PC-3 (cell line): ENCODE measurements at regions not wholly inside any gene's neighbourhood (a gene's known extent, or its start where the extent isn't known, plus 50 kb on each side); places are given as distances from the start of the nearest gene placed in this dataset.

Source experiments
- ATAC-seq: fragments of 200-7000 bp; cut with Tn5 transposase; 2 replicates; pipeline ENCODE4 v1.9.1; 2020; ENCODE audit warnings: mild to moderate bottlenecking, moderate library complexity
- BruUV-seq: library from RNA; stranded (reverse); fragments of 400-500 nt; replicated peaks from 2 replicates; lab custom pipeline; 2021; lab: Mats Ljungman, UMichigan
- CTCF ChIA-PET: fragments of 300-600 bp; sonication (Branson Sonifier 250); formaldehyde crosslinking; loops from one replicate; lab custom pipeline; 2022; ENCODE audit warnings: antibody characterized with exemption; lab: Charles Lee
- POLR2A ChIA-PET: fragments of 300-600 bp; sonication (Branson Sonifier 250); formaldehyde crosslinking; loops from one replicate; lab custom pipeline; 2022; ENCODE audit warnings: antibody characterized with exemption; ENCODE audit not compliant: unreplicated experiment; lab: Charles Lee
- DNase-seq: peaks from one replicate; pipeline ENCODE4 v3.0.0-alpha.2; 2015
- H2AFZ ChIP-seq: fragments of 300-600 bp; sonication (generic); 2 replicates; pipeline ENCODE4 v1.6.0; 2016; ENCODE audit warnings: antibody characterized with exemption, low read length
- H3F3A ChIP-seq: fragments of 300-600 bp; sonication (generic); one replicate; pipeline ENCODE4 v1.6.0; 2017; ENCODE audit warnings: antibody characterized with exemption, low read length, control low read depth, mild to moderate bottlenecking; ENCODE audit not compliant: unreplicated experiment
- H3K27ac ChIP-seq: fragments of 300-600 bp; sonication (generic); 2 replicates; pipeline ENCODE4 v1.5.1; 2016; ENCODE audit warnings: mild to moderate bottlenecking, low read length
- H3K27me3 ChIP-seq: fragments of 300-600 bp; sonication (generic); 2 replicates; pipeline ENCODE4 v1.6.1; 2016; ENCODE audit warnings: low read length, mixed read lengths
- H3K36me3 ChIP-seq: fragments of 300-600 bp; sonication (generic); 2 replicates; pipeline ENCODE4 v1.6.1; 2016; ENCODE audit warnings: low read depth, mixed run types, low read length, mixed read lengths
- H3K4me1 ChIP-seq: fragments of 300-600 bp; sonication (generic); 2 replicates; pipeline ENCODE4 v1.5.1; 2016; ENCODE audit warnings: low read length; ENCODE audit not compliant: insufficient read depth
- H3K4me2 ChIP-seq: fragments of 300-600 bp; sonication (generic); 2 replicates; pipeline ENCODE4 v1.6.0; 2016; ENCODE audit warnings: low read length
- H3K4me3 ChIP-seq: fragments of 300-600 bp; sonication (generic); 2 replicates; pipeline ENCODE4 v1.5.1; 2016; ENCODE audit warnings: mild to moderate bottlenecking, low read length, mixed read lengths
- H3K79me2 ChIP-seq: fragments of 300-600 bp; sonication (generic); 2 replicates; pipeline ENCODE4 v1.6.1; 2017; ENCODE audit warnings: low read length, mixed read lengths
- H3K9ac ChIP-seq: fragments of 300-600 bp; sonication (generic); 2 replicates; pipeline ENCODE4 v1.6.0; 2016; ENCODE audit warnings: mild to moderate bottlenecking, low read length
- H3K9me2 ChIP-seq: fragments of 300-600 bp; sonication (generic); replicated peaks from 2 replicates; pipeline ENCODE4 v1.6.1; 2016; ENCODE audit warnings: mixed run types, low read length, mixed read lengths
- H3K9me3 ChIP-seq: fragments of 300-600 bp; sonication (generic); 2 replicates; pipeline ENCODE4 v1.6.1; 2016; ENCODE audit warnings: low read length, mixed read lengths
- H4K20me1 ChIP-seq: fragments of 300-600 bp; sonication (generic); 2 replicates; pipeline ENCODE4 v1.6.1; 2016; ENCODE audit warnings: low read length, mixed read lengths
- EZH2 ChIP-seq: fragments of 300-600 bp; sonication (generic); IDR thresholded peaks from one replicate; pipeline ENCODE4 v1.6.1; 2017; ENCODE audit warnings: antibody characterized with exemption, mild to moderate bottlenecking, low read length; ENCODE audit not compliant: unreplicated experiment
- EZH2phosphoT487 ChIP-seq: fragments of 300-600 bp; sonication (generic); IDR thresholded peaks from 2 replicates; pipeline ENCODE4 v1.6.1; 2018; ENCODE audit warnings: mild to moderate bottlenecking, antibody characterized with exemption, low read length, borderline replicate concordance
- intact Hi-C: fragments of 100-400 bp; cut with micrococcal nuclease; formaldehyde crosslinking; loops from 2 replicates; pipeline ENCODE4 v1.9.0; 2023
- TF ChIP-seq, protein P1 (sequence below): fragments of 300-600 bp; sonication (generic); conservative IDR thresholded peaks from 2 replicates; pipeline ENCODE4 v1.5.1; 2017; ENCODE audit warnings: antibody characterized with exemption, low read depth, mild to moderate bottlenecking, low read length

DNA sequence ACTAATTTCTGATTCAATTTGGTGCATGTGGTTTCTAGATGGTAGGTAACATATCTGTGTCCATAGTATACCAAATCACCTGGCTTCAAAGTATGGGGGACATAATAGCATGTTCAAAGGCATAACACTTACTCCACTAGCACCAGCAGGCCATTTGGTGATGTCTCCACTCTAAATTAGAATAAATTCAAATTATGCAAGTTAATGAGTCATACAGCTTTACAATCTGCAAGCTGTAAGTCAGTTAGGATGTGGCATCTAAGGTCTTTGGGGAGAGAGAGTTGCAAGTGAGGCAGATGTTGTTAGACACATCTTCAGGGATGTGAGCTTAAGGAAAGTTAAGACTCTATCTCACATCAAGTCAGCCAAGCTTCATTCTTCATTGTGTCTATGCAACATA lies 506.4 kb upstream of the GRM3 start:
- no peak overlapping the region for H3K4me2 ChIP-seq
- TF ChIP-seq EZH2phosphoT487 (no peak), EZH2 (no peak)
- TF ChIP-seq, protein P1, sequence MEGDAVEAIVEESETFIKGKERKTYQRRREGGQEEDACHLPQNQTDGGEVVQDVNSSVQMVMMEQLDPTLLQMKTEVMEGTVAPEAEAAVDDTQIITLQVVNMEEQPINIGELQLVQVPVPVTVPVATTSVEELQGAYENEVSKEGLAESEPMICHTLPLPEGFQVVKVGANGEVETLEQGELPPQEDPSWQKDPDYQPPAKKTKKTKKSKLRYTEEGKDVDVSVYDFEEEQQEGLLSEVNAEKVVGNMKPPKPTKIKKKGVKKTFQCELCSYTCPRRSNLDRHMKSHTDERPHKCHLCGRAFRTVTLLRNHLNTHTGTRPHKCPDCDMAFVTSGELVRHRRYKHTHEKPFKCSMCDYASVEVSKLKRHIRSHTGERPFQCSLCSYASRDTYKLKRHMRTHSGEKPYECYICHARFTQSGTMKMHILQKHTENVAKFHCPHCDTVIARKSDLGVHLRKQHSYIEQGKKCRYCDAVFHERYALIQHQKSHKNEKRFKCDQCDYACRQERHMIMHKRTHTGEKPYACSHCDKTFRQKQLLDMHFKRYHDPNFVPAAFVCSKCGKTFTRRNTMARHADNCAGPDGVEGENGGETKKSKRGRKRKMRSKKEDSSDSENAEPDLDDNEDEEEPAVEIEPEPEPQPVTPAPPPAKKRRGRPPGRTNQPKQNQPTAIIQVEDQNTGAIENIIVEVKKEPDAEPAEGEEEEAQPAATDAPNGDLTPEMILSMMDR: no peak
- H3K9me2 ChIP-seq: no peaks in the 10 kb centered on the region
- H2AFZ ChIP-seq: no peak overlapping the region
- no peaks in the 10 kb centered on the region for H3K27me3 ChIP-seq
- ChIA-PET POLR2A (no interaction called here), CTCF (no interaction called here)
- H3F3A ChIP-seq: no peaks in the 10 kb centered on the region
- H3K36me3 ChIP-seq: no peaks in the 10 kb centered on the region
- H3K4me1 ChIP-seq: no peaks in the 10 kb centered on the region
- DNase-seq (no peak), ATAC-seq (no peak)
- no peak overlapping the region for H3K4me3 ChIP-seq
- H3K79me2 ChIP-seq: no peaks in the 10 kb centered on the region
- intact Hi-C loops: no loop called here
- no peak overlapping the region for H3K9ac ChIP-seq
- H3K9me3 ChIP-seq: no peaks in the 10 kb centered on the region
- H3K27ac ChIP-seq: no peak overlapping the region
- no TSS peak for BruUV-seq
- no peaks in the 10 kb centered on the region for H4K20me1 ChIP-seq

DNA sequence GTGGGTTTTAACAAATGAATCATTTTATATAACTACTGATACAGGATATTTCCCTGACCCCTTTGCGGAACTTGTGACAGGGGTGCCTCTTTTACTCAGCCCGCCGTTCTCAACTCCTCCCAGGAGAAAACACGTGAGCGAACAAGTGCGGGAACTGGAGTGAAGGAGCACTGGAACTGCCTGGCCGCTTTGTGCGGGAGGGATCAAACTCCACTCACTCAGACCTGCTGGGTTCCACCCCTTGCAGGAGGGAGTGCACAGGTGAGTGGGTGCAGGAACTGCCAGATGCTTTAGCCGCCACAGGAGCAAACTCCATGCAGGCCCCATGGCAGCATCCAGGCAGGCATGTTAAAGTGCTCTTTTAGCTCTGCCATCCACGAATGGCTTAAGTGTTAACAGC lies 513.4 kb upstream of the GRM3 start:
- H3K27me3 ChIP-seq: peaks cover 4% of the 10 kb centered on the region; the same call in 1 of the 2 replicates
- H3K9me2 ChIP-seq: no peaks in the 10 kb centered on the region
- BruUV-seq: no TSS peak
- H3K4me3 ChIP-seq: no peak overlapping the region
- no peak overlapping the region for H3K9ac ChIP-seq
- no peaks in the 10 kb centered on the region for H4K20me1 ChIP-seq
- no peak for TF ChIP-seq EZH2
- TF ChIP-seq, protein P1: no peak
- TF ChIP-seq EZH2phosphoT487: no peak
- intact Hi-C loops: no loop called here
- POLR2A ChIA-PET: no interaction called here
- no peaks in the 10 kb centered on the region for H3K9me3 ChIP-seq
- ATAC-seq (no peak), DNase-seq (no peak)
- H3K36me3 ChIP-seq: no peaks in the 10 kb centered on the region
- H3K79me2 ChIP-seq: no peaks in the 10 kb centered on the region
- H3K27ac ChIP-seq: no peak overlapping the region
- no peak overlapping the region for H2AFZ ChIP-seq
- no peak overlapping the region for H3K4me2 ChIP-seq
- H3F3A ChIP-seq: no peaks in the 10 kb centered on the region
- H3K4me1 ChIP-seq: no peaks in the 10 kb centered on the region
- CTCF ChIA-PET: no interaction called here

DNA sequence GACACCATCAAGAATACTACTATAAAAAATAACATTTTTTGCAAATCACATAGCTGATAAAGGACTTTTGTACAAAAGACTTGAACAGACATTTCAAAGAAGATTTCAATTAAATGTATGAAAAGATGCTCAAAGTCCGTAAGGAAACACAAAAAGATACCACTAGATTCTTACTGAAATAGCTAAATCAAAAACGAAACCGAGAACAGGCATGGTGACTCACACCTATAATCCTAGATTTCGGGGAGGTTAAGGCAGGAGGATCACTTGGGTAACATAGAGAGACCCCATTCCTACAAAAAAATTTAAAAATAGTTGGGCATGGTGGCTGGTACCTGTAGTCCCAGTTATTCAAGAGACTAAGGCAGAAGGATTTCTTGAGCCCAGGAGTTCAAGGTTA lies 520.2 kb upstream of the GRM3 start:
- no peaks in the 10 kb centered on the region for H3K79me2 ChIP-seq
- no peaks in the 10 kb centered on the region for H3K36me3 ChIP-seq
- H3K27me3 ChIP-seq: no peaks in the 10 kb centered on the region
- no peak overlapping the region for H3K4me2 ChIP-seq
- no peaks in the 10 kb centered on the region for H3K4me1 ChIP-seq
- H3K27ac ChIP-seq: no peak overlapping the region
- H2AFZ ChIP-seq: no peak overlapping the region
- no peak for ATAC-seq
- intact Hi-C loops: no loop called here
- ChIA-PET CTCF (no interaction called here), POLR2A (no interaction called here)
- no peaks in the 10 kb centered on the region for H3K9me2 ChIP-seq
- H3K4me3 ChIP-seq: no peak overlapping the region
- H4K20me1 ChIP-seq: no peaks in the 10 kb centered on the region
- TF ChIP-seq EZH2phosphoT487 (no peak), EZH2 (no peak)
- TF ChIP-seq, protein P1: no peak
- no peaks in the 10 kb centered on the region for H3K9me3 ChIP-seq
- no TSS peak for BruUV-seq
- DNase-seq: no peak
- no peaks in the 10 kb centered on the region for H3F3A ChIP-seq
- H3K9ac ChIP-seq: no peak overlapping the region
